H1 (cell line): ENCODE measurements at regions not wholly inside any gene's neighbourhood (a gene's known extent, or its start where the extent isn't known, plus 50 kb on each side); places are given as distances from the start of the nearest gene placed in this dataset.
"Not testable (repeated sequence)": the region's sequence is repeated elsewhere in the genome, so short reads cannot be mapped to it uniquely, and the experiment has no call there.

ENCODE experiments used
- CTCF ChIA-PET: fragments of 300-600 bp; sonication (Branson Sonifier 250); formaldehyde crosslinking; loops from one replicate; lab custom pipeline; 2021; ENCODE audit not compliant: partially characterized antibody; lab: Charles Lee
- POLR2A ChIA-PET: fragments of 300-600 bp; sonication (Branson Sonifier 250); formaldehyde crosslinking; loops from one replicate; lab custom pipeline; 2021; ENCODE audit warnings: inconsistent platforms; ENCODE audit not compliant: partially characterized antibody; lab: Charles Lee
- DNase-seq, 2 experiments: peaks; one replicate each; pipeline versions ENCODE4 v3.0.0 to v3.0.0-alpha.2; 2010 to 2022; ENCODE audit warnings: low spot score in 2 of 2, low read depth in 1 of 2, mixed read lengths in 1 of 2
- FAIRE-seq: peaks from 2 replicates; lab custom pipeline; 2011; peaks lifted over from hg19 to GRCh38; lab: Jason Lieb, UNC
- H2AFZ ChIP-seq: 2 replicates; pipeline ENCODE4 v1.8.1; 2012; ENCODE audit warnings: low read length, inconsistent platforms
- H2AK5ac ChIP-seq: 2 replicates; pipeline ENCODE4 v1.6.1; 2013; ENCODE audit warnings: low read depth, low read length
- H2BK120ac ChIP-seq: replicated peaks from 2 replicates; pipeline ENCODE3; 2013; ENCODE audit warnings: low read depth, low read length, inconsistent platforms
- H2BK12ac ChIP-seq: 2 replicates; pipeline ENCODE4 v1.6.1; 2013; ENCODE audit warnings: low read depth, low read length
- H2BK15ac ChIP-seq: 2 replicates; pipeline ENCODE4 v1.6.1; 2013; ENCODE audit warnings: low read length
- H2BK20ac ChIP-seq: 2 replicates; pipeline ENCODE4 v1.6.1; 2013; ENCODE audit warnings: low read length
- H2BK5ac ChIP-seq: 2 replicates; pipeline ENCODE4 v1.6.1; 2013; ENCODE audit warnings: low read depth, low read length
- H3K14ac ChIP-seq: 2 replicates; pipeline ENCODE4 v1.6.1; 2013; ENCODE audit warnings: inconsistent platforms; ENCODE audit not compliant: insufficient read length
- H3K18ac ChIP-seq: 2 replicates; pipeline ENCODE4 v1.6.1; 2013; ENCODE audit warnings: low read length; ENCODE audit errors: extremely low read depth
- H3K23ac ChIP-seq: 2 replicates; pipeline ENCODE4 v1.6.1; 2013; ENCODE audit warnings: inconsistent platforms; ENCODE audit not compliant: insufficient read length
- H3K23me2 ChIP-seq: 2 replicates; pipeline ENCODE4 v1.6.1; 2013; ENCODE audit warnings: low read depth, low read length
- H3K27ac ChIP-seq: 2 replicates; pipeline ENCODE4 v1.6.1; 2011; ENCODE audit warnings: low read depth, low read length, inconsistent platforms
- H3K27me3 ChIP-seq, 4 experiments: replicated peaks in 1 of 4; 1 replicate in 1 of 4; 2 replicates in 3 of 4; pipeline versions ENCODE4 v1.6.1 to v1.8.1; 2011 to 2013; ENCODE audit warnings: low read length in 3 of 4, mild to moderate bottlenecking in 3 of 4, inconsistent platforms in 2 of 4, mixed read lengths in 2 of 4, moderate library complexity in 1 of 4; ENCODE audit not compliant: control insufficient read depth in 3 of 4, insufficient read depth in 3 of 4; ENCODE audit errors: extremely low read depth in 1 of 4
- H3K36me3 ChIP-seq, 4 experiments: 2 replicates each; pipeline versions ENCODE4 v1.6.1 to v1.8.1; 2011 to 2013; ENCODE audit warnings: mild to moderate bottlenecking in 4 of 4, low read length in 3 of 4, moderate library complexity in 2 of 4, control low read depth in 1 of 4, inconsistent platforms in 1 of 4; ENCODE audit not compliant: insufficient read depth in 4 of 4, control insufficient read depth in 2 of 4
- H3K4ac ChIP-seq: replicated peaks from 2 replicates; pipeline ENCODE3; 2013; ENCODE audit warnings: low read length, low read depth, mixed read lengths, inconsistent platforms; ENCODE audit not compliant: insufficient read length
- H3K4me1 ChIP-seq, 4 experiments: replicated peaks in 1 of 4; 1 replicate in 1 of 4; 2 replicates in 3 of 4; pipeline versions ENCODE4 v1.6.1 to v1.8.1; 2011 to 2013; ENCODE audit warnings: low read length in 3 of 4, inconsistent platforms in 2 of 4, mixed read lengths in 1 of 4; ENCODE audit not compliant: insufficient read depth in 4 of 4, control insufficient read depth in 3 of 4
- H3K4me2 ChIP-seq, 2 experiments: 2 replicates each; pipeline versions ENCODE4 v1.6.1 to v1.8.1; 2011 to 2013; ENCODE audit warnings: low read depth in 2 of 2, low read length in 2 of 2, control low read depth in 1 of 2, inconsistent platforms in 1 of 2, mild to moderate bottlenecking in 1 of 2; ENCODE audit not compliant: insufficient read depth in 1 of 2
- H3K4me3 ChIP-seq, 4 experiments: fragments of 200-600, 300-600 bp in 1 of 4; sonication (generic), shearing (Covaris generic), sonication (Bioruptor Twin) in 1 of 4; 2 replicates each; pipeline versions ENCODE4 v1.5.1 to v1.8.1; 2011 to 2016; ENCODE audit warnings: low read length in 4 of 4, low read depth in 3 of 4, control low read depth in 2 of 4, inconsistent platforms in 2 of 4, mild to moderate bottlenecking in 2 of 4, mixed read lengths in 1 of 4, moderate library complexity in 1 of 4; ENCODE audit not compliant: insufficient read depth in 2 of 4; ENCODE audit errors: extremely low read depth in 1 of 4
- H3K56ac ChIP-seq: replicated peaks from 2 replicates; pipeline ENCODE3; 2013; ENCODE audit warnings: low read depth, mild to moderate bottlenecking, mixed read lengths, low read length, inconsistent platforms; ENCODE audit not compliant: insufficient read length
- H3K79me1 ChIP-seq: 2 replicates; pipeline ENCODE4 v1.6.1; 2013; ENCODE audit warnings: low read depth, low read length, control low read depth
- H3K79me2 ChIP-seq, 2 experiments: 2 replicates each; pipeline versions ENCODE4 v1.6.1 to v1.8.1; 2012 to 2013; ENCODE audit warnings: low read length in 2 of 2, mild to moderate bottlenecking in 2 of 2, inconsistent platforms in 1 of 2; ENCODE audit not compliant: insufficient read depth in 2 of 2, control insufficient read depth in 1 of 2
- H3K9ac ChIP-seq, 4 experiments: replicated peaks in 1 of 4; 1 replicate in 1 of 4; 2 replicates in 3 of 4; pipeline versions ENCODE4 v1.6.1 to v1.8.1; 2011 to 2013; ENCODE audit warnings: low read depth in 3 of 4, low read length in 3 of 4, control low read depth in 2 of 4, mild to moderate bottlenecking in 2 of 4, moderate library complexity in 2 of 4, inconsistent platforms in 1 of 4; ENCODE audit errors: extremely low read depth in 1 of 4
- H3K9me3 ChIP-seq, 2 experiments: 2 replicates each; pipeline versions ENCODE4 v1.6.1 to v1.8.1; 2012 to 2013; ENCODE audit warnings: mild to moderate bottlenecking in 2 of 2, moderate library complexity in 2 of 2, control low read depth in 1 of 2, inconsistent platforms in 1 of 2, low read depth in 1 of 2, low read length in 1 of 2, mixed read lengths in 1 of 2; ENCODE audit not compliant: insufficient read depth in 2 of 2
- H4K20me1 ChIP-seq, 2 experiments: replicated peaks in 1 of 2; 2 replicates each; pipeline versions ENCODE3 to v1.8.1; 2011 to 2013; ENCODE audit warnings: inconsistent platforms in 2 of 2, low read length in 2 of 2, mild to moderate bottlenecking in 1 of 2; ENCODE audit not compliant: insufficient read depth in 2 of 2, control insufficient read depth in 1 of 2
- H4K5ac ChIP-seq: 2 replicates; pipeline ENCODE4 v1.6.1; 2013; ENCODE audit warnings: low read length, low read depth, mixed read lengths, inconsistent platforms; ENCODE audit not compliant: insufficient read length
- H4K8ac ChIP-seq: 2 replicates; pipeline ENCODE4 v1.8.0; 2013; ENCODE audit warnings: mild to moderate bottlenecking, moderate library complexity, low read length, inconsistent platforms; ENCODE audit not compliant: insufficient read depth; ENCODE audit errors: extremely low read depth
- H4K91ac ChIP-seq: replicated peaks from 2 replicates; pipeline ENCODE3; 2013; ENCODE audit warnings: low read length, mixed read lengths, inconsistent platforms; ENCODE audit not compliant: insufficient read length
- WGBS, 2 experiments: shearing (Covaris generic) in 1 of 2; methylation state at CpG; one replicate each; pipeline versions ENCODE4 v1.1.6 to v1.1.7; 2013 to 2015; ENCODE audit warnings: low lambda C conversion rate in 2 of 2, mixed read lengths in 2 of 2, inconsistent platforms in 1 of 2, low coverage in 1 of 2, missing lambda C conversion rate in 1 of 2; ENCODE audit not compliant: insufficient replicate concordance in 2 of 2, insufficient coverage in 1 of 2, insufficient read length in 1 of 2; ENCODE audit errors: extremely low coverage in 1 of 2, missing lambda C conversion rate in 1 of 2; 5-methylcytosine and 5-hydroxymethylcytosine counted together

DNA sequence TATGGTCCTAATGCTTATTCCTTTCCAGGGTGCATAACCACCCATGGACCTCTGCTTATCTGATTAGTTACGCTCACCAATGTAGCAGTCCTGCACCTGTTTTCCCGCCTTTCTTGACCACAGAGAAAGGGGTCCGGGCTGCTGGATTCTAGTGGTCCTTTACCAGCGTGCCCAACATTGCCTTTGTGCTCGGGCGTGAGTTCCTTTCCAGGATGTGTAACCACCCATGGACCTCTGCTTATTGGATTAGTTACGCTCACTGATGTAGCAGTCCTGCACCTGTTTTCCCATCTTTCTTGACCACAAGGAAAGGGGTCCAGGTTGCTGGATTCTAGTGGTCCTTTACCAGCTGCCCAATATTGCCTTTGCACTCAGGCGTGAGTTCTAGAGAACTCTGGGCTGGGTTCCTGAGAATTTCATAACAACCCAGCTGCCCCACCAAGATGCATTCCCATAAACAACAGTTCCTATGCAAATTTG lies 267.6 kb upstream of the PODXL start:
- H2BK15ac ChIP-seq, H2BK5ac ChIP-seq, H2BK12ac ChIP-seq, H3K4me3 ChIP-seq, H3K27ac ChIP-seq, H4K8ac ChIP-seq, H3K18ac ChIP-seq, H3K79me1 ChIP-seq, FAIRE-seq, H2BK120ac ChIP-seq, H3K23ac ChIP-seq, DNase-seq, H3K56ac ChIP-seq, H4K91ac ChIP-seq, H3K4me2 ChIP-seq, H4K20me1 ChIP-seq, H2AFZ ChIP-seq, H2AK5ac ChIP-seq, H3K9me3 ChIP-seq, H3K27me3 ChIP-seq, H3K36me3 ChIP-seq, H3K4ac ChIP-seq, H3K4me1 ChIP-seq, H4K5ac ChIP-seq, H3K9ac ChIP-seq, H3K79me2 ChIP-seq, H2BK20ac ChIP-seq, H3K23me2 ChIP-seq, H3K14ac ChIP-seq, POLR2A ChIA-PET: not testable (repeated sequence)
- CTCF ChIA-PET = interaction anchor here (1.0 to 1.3 kb wide), 2 partner anchors 24 to 134 kb away, joined by 3 read pairs; no protein-coding TSS in a partner anchor
- 91% methylated on average over 8 of the region's 8 CpGs; no CpG with 5 or more reads in 1 of the 2 experiments for WGBS, 2 experiments
